Esophagus squamous epithelium (tissue), 5 donors: ENCODE measurements at regions not wholly inside any gene's neighbourhood (a gene's known extent, or its start where the extent isn't known, plus 50 kb on each side); places are given as distances from the start of the nearest gene placed in this dataset.

Experiments
- DNase-seq: peaks from one replicate; lab custom pipeline; 2025; lab: John Stamatoyannopoulos, UW
- H3K27ac ChIP-seq, 4 donors: fragments of 200-600 bp; sonication (generic); one replicate each; pipeline ENCODE4 v1.5.1; 2016 to 2019; ENCODE audit warnings: mild to moderate bottlenecking in 1 of 4
- H3K27me3 ChIP-seq, 4 donors: fragments of 200-600 bp; sonication (generic); 1 replicate in 3 of 4; 2 replicates in 1 of 4; pipeline versions ENCODE4 v1.5.1 to v1.6.0; 2017 to 2021; ENCODE audit warnings: antibody characterized with exemption in 1 of 4
- H3K36me3 ChIP-seq, 3 donors: fragments of 200-600 bp; sonication (generic); one replicate each; pipeline ENCODE4 v1.5.1; 2016 to 2019
- H3K4me1 ChIP-seq, 3 donors: fragments of 200-600 bp; sonication (generic); one replicate each; pipeline ENCODE4 v1.5.1; 2017 to 2019
- H3K4me3 ChIP-seq, 4 donors: fragments of 200-600 bp; sonication (generic); 1 replicate in 3 of 4; 2 replicates in 1 of 4; pipeline ENCODE4 v1.5.1; 2016 to 2019; ENCODE audit warnings: mild to moderate bottlenecking in 2 of 4, moderate library complexity in 1 of 4
- H3K9me3 ChIP-seq, 3 donors: fragments of 200-600 bp; sonication (generic); one replicate each; pipeline ENCODE4 v1.5.1; 2016 to 2019
- CTCF ChIP-seq, 6 experiments: fragments of 450-650 bp in 4 of 6; fragments of 200-600 bp in 2 of 6; sonication (generic) in 2 of 6; IDR thresholded peaks; one replicate each; pipeline ENCODE4 v1.5.1; 2016 to 2019; ENCODE audit warnings: antibody characterized with exemption in 6 of 6, mild to moderate bottlenecking in 4 of 6, moderate library complexity in 4 of 6
- POLR2A ChIP-seq, 4 donors: fragments of 450-650 bp; IDR thresholded peaks; one replicate each; pipeline ENCODE4 v1.6.1; 2017; ENCODE audit warnings: antibody characterized with exemption in 4 of 4, mild to moderate bottlenecking in 4 of 4, moderate library complexity in 3 of 4
- WGBS, 2 donors: methylation state at CpG; one replicate each; pipeline ENCODE4 v1.1.5; 2018; 5-methylcytosine and 5-hydroxymethylcytosine counted together
- intact Hi-C: fragments of 100-400 bp; cut with DNase I; formaldehyde crosslinking; loops from one replicate; pipeline ENCODE4 v1.15.0; 2022
- donor health status: DM: yes; HTN: yes; CAD: no.

GRCh38 chr1:194043984-194044755, 857.8 kb upstream of the B3GALT2 start:
- no peaks in the 10 kb centered on the region for H3K4me1 ChIP-seq
- H3K9me3 ChIP-seq = no peaks in the 10 kb centered on the region
- H3K36me3 ChIP-seq = no peaks in the 10 kb centered on the region
- no peak overlapping the region for H3K27ac ChIP-seq
- no peaks in the 10 kb centered on the region for H3K27me3 ChIP-seq
- H3K4me3 ChIP-seq = no peak overlapping the region
- WGBS, 2 donors = 44 to 53% methylated on average over 5 of the region's 5 CpGs
- no peak for DNase-seq
- no peak for TF ChIP-seq CTCF (IDR thresholded peaks at IDR 0.05)
- TF ChIP-seq POLR2A (IDR thresholded peaks at IDR 0.05) = no peak
- intact Hi-C loops = no loop called here

DNA sequence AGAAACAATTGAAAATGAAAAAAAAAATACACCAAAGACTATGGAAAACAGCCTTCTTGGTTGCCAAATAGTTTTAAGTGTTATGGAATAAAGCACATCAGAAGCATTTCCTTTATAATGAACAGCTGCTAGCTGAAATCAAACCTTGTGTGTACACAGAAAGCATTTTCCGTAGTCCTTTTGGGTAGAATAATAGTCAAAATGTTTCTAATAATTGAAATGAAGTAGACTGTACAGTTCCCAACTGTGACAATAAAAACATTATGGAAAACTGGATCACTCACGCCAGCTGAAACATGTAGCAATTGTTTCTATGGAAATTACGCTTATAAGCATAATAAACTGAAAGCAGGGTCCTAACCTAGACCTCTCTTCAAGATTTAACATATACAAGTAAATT, 856.3 kb upstream of the B3GALT2 start:
- H3K36me3 ChIP-seq = no peaks in the 10 kb centered on the region
- intact Hi-C loops = no loop called here
- H3K27ac ChIP-seq = no peak overlapping the region
- H3K9me3 ChIP-seq = no peaks in the 10 kb centered on the region
- no peaks in the 10 kb centered on the region for H3K27me3 ChIP-seq
- DNase-seq = no peak
- TF ChIP-seq CTCF (IDR thresholded peaks at IDR 0.05) = no peak
- no peak for TF ChIP-seq POLR2A (IDR thresholded peaks at IDR 0.05)
- no peak overlapping the region for H3K4me3 ChIP-seq
- H3K4me1 ChIP-seq = no peaks in the 10 kb centered on the region
- 66 to 75% methylated on average over 3 of the region's 3 CpGs for WGBS, 2 donors

GRCh38 chr1:194040496-194040895, 854.1 kb upstream of the B3GALT2 start:
- H3K27ac ChIP-seq = no peak overlapping the region
- H3K36me3 ChIP-seq = no peaks in the 10 kb centered on the region
- intact Hi-C loops = no loop called here
- 63 to 69% methylated on average over 1 of the region's 1 CpG for WGBS, 2 donors
- H3K4me1 ChIP-seq = no peaks in the 10 kb centered on the region
- no peak for TF ChIP-seq POLR2A (IDR thresholded peaks at IDR 0.05)
- no peak for TF ChIP-seq CTCF (IDR thresholded peaks at IDR 0.05)
- no peak for DNase-seq
- no peaks in the 10 kb centered on the region for H3K27me3 ChIP-seq
- H3K9me3 ChIP-seq = no peaks in the 10 kb centered on the region
- H3K4me3 ChIP-seq = no peak overlapping the region

GRCh38 chr1:194039578-194039977, 853.2 kb upstream of the B3GALT2 start:
- no peak overlapping the region for H3K27ac ChIP-seq
- intact Hi-C loops = no loop called here
- 36 to 38% methylated on average over 1 of the region's 1 CpG for WGBS, 2 donors
- TF ChIP-seq POLR2A (IDR thresholded peaks at IDR 0.05) (no peak), CTCF (IDR thresholded peaks at IDR 0.05) (no peak)
- H3K4me3 ChIP-seq = no peak overlapping the region
- H3K27me3 ChIP-seq = no peaks in the 10 kb centered on the region
- DNase-seq = no peak
- H3K36me3 ChIP-seq = no peaks in the 10 kb centered on the region
- H3K9me3 ChIP-seq = no peaks in the 10 kb centered on the region
- H3K4me1 ChIP-seq = no peaks in the 10 kb centered on the region

DNA sequence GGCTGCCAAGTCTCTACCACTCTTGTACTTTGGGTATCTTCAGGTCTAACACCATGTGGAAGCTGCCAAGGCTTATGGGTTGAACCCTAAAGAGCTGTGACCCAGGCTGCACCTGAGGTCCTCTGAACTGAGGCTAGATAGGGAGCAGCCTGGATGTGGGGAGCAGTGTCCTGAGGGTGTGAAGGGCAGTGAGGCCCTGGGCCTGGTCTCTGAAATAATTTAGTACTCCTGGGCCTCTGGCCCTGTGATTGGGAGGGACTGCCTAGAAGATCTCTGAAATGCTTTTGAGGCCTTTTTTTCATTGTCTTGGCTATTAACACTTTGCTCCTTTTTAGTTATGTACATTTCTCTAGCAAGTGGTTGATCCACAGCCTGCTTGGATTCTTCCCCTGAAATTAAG, 847.2 kb upstream of the B3GALT2 start:
- H3K4me3 ChIP-seq = no peak overlapping the region
- H3K27me3 ChIP-seq = no peaks in the 10 kb centered on the region
- H3K27ac ChIP-seq = no peak overlapping the region
- TF ChIP-seq POLR2A (IDR thresholded peaks at IDR 0.05) = no peak
- no peak for TF ChIP-seq CTCF (IDR thresholded peaks at IDR 0.05)
- intact Hi-C loops = no loop called here
- no peaks in the 10 kb centered on the region for H3K36me3 ChIP-seq
- H3K4me1 ChIP-seq = no peaks in the 10 kb centered on the region
- H3K9me3 ChIP-seq = peaks cover 0 to 7% (median 0%) of the 10 kb centered on the region in 3 donors
- no peak for DNase-seq
